ENCODE measurements at regions not wholly inside any gene's neighbourhood (a gene's known extent, or its start where the extent isn't known, plus 50 kb on each side); places are given as distances from the start of the nearest gene placed in this dataset.

DNA sequence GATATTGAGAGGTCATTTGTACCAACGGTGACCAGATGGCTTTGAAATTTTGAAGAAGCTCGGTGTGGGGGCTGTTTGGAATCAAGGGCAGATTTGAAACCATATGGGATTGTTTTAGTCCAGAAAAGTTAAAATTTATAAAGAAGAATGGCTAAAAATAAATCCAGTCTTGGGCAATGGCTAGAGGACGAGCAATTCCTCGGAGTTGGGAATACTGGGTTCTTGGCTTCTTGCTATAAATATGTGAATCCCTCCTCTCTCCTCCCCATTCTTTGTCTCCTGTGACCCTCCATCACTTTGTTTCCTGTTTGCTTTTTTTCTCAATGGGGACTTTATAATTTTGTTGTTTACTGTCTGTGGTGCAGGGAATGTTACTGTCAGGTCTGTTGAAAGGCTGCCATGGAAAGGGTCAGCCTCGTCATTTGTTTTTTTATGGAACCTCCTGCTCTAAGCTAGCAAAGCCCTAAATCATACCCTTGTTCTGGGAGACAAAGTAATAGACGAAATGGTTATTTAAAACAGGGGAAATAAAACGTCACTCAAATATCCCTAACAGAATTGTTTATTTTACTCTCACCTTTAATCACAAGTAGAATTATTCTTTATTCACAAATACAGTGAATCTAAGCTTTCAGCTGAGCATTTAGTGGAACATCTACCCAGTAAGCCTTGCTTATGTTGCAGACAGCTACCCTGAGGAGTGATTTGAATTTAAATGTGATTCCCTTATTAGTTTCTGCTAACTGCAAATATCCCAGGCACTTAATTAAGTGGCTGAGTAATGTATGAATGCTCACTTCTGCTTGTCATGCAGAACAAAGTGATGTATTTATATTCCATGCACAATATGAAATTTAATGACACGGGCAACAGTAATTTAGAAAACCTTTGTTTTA, 273.1 kb upstream of the NOVA1 start:
- no peak overlapping the region for H3K4me3 Mint-ChIP-seq (ENCODE audit: unreplicated experiment)
- Histone ChIP-seq H3K27me3 (ENCODE audit: insufficient read depth, low read length) (peaks cover 26% of the 10 kb centered on the region), H3K4me3 (ENCODE audit: insufficient read depth, low read depth, low read length) (no peak overlapping the region), H3K36me3 (ENCODE audit: insufficient read depth, low read length) (no peaks in the 10 kb centered on the region), H3K27ac (ENCODE audit: low read depth, low read length) (no peak overlapping the region), H3K9ac (ENCODE audit: low read length) (no peak overlapping the region), H2AFZ (ENCODE audit: low read depth, low read length) (no peak overlapping the region), H3K79me2 (ENCODE audit: insufficient read depth, low read length) (no peaks in the 10 kb centered on the region), H4K20me1 (ENCODE audit: insufficient read depth, low read length) (no peaks in the 10 kb centered on the region), H3K4me2 (ENCODE audit: low read length) (no peak overlapping the region), H3K9me3 (ENCODE audit: insufficient read depth, low read depth, low read length) (no peaks in the 10 kb centered on the region), H3K4me1 (ENCODE audit: insufficient read depth, low read length) (no peaks in the 10 kb centered on the region)
- FAIRE-seq (no peak), DNase-seq (ENCODE audit: low read depth) (no peak)
- TF ChIP-seq, protein P1, sequence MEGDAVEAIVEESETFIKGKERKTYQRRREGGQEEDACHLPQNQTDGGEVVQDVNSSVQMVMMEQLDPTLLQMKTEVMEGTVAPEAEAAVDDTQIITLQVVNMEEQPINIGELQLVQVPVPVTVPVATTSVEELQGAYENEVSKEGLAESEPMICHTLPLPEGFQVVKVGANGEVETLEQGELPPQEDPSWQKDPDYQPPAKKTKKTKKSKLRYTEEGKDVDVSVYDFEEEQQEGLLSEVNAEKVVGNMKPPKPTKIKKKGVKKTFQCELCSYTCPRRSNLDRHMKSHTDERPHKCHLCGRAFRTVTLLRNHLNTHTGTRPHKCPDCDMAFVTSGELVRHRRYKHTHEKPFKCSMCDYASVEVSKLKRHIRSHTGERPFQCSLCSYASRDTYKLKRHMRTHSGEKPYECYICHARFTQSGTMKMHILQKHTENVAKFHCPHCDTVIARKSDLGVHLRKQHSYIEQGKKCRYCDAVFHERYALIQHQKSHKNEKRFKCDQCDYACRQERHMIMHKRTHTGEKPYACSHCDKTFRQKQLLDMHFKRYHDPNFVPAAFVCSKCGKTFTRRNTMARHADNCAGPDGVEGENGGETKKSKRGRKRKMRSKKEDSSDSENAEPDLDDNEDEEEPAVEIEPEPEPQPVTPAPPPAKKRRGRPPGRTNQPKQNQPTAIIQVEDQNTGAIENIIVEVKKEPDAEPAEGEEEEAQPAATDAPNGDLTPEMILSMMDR (IDR thresholded peaks at IDR 0.05; ENCODE audit: insufficient read depth, low read depth, low read length), result no peak
- no peak for TF ChIP-seq EZH2 (IDR thresholded peaks at IDR 0.05; ENCODE audit: insufficient read depth, low read length)
- no peak overlapping the region for H3K27ac Mint-ChIP-seq (ENCODE audit: unreplicated experiment)
- H3K27me3 Mint-ChIP-seq (ENCODE audit: low read depth, unreplicated experiment), result peaks cover 71% of the 10 kb centered on the region
- H3K4me1 Mint-ChIP-seq (ENCODE audit: low read depth, unreplicated experiment), result no peaks in the 10 kb centered on the region
- H3K36me3 Mint-ChIP-seq (ENCODE audit: low read depth, unreplicated experiment), result no peaks in the 10 kb centered on the region
- peaks cover 2% of the 10 kb centered on the region for H3K9me3 Mint-ChIP-seq (ENCODE audit: unreplicated experiment)

DNA sequence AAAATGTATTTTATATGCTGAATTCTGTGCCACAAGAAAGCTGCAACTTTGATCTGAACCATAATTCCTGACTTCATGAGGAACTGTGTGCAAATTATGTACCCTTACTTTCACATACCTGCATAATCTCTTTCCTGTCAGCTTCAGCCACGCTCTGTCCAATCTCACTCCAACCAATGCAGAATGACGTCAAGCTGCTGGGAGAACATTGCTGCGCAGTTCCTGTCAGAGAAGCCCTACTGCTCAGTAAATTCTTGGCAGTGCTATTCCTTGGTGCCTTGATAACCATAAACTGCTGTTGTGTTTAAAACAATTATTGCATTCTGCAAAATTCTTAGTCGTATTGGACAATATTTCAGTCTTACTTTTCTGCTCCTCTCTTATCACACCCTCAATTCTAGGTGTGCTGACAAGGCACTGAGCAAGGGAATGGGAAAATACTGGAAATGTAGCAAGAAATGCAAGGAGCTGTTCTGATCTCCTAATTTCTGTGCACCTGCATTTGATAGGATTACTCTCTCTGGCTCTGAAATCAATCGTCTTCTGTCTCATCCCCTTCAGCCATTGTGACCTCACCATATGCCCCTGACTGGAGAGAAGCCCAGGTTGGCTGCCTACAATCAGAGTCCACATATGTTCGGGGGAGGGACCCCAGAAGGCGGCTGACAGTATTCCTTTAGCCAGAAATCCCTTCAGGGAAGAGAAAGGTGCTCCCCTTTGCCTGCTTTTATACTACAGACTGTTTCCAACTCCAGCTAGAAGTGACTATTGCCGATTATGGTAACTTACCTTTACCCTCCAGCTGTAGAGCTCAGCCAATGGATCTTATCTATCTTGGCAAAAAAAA, 274.9 kb upstream of the NOVA1 start:
- peaks cover 26% of the 10 kb centered on the region for H3K27me3 ChIP-seq (ENCODE audit: insufficient read depth, low read length)
- no peak overlapping the region for H3K9ac ChIP-seq (ENCODE audit: low read length)
- H3K4me2 ChIP-seq (ENCODE audit: low read length), result no peak overlapping the region
- no peaks in the 10 kb centered on the region for H3K36me3 Mint-ChIP-seq (ENCODE audit: low read depth, unreplicated experiment)
- H3K79me2 ChIP-seq (ENCODE audit: insufficient read depth, low read length), result no peaks in the 10 kb centered on the region
- no peak overlapping the region for H3K27ac Mint-ChIP-seq (ENCODE audit: unreplicated experiment)
- H3K4me3 Mint-ChIP-seq (ENCODE audit: unreplicated experiment), result no peak overlapping the region
- no peak overlapping the region for H2AFZ ChIP-seq (ENCODE audit: low read depth, low read length)
- no peaks in the 10 kb centered on the region for H3K4me1 Mint-ChIP-seq (ENCODE audit: low read depth, unreplicated experiment)
- DNase-seq (ENCODE audit: low read depth), result peak; percentile 16
- H4K20me1 ChIP-seq (ENCODE audit: insufficient read depth, low read length), result no peaks in the 10 kb centered on the region
- no peak overlapping the region for H3K27ac ChIP-seq (ENCODE audit: low read depth, low read length)
- H3K27me3 Mint-ChIP-seq (ENCODE audit: low read depth, unreplicated experiment), result peaks cover 77% of the 10 kb centered on the region
- no peaks in the 10 kb centered on the region for H3K36me3 ChIP-seq (ENCODE audit: insufficient read depth, low read length)
- no peaks in the 10 kb centered on the region for H3K9me3 ChIP-seq (ENCODE audit: insufficient read depth, low read depth, low read length)
- H3K4me3 ChIP-seq (ENCODE audit: insufficient read depth, low read depth, low read length), result no peak overlapping the region
- TF ChIP-seq, protein P1 (IDR thresholded peaks at IDR 0.05; ENCODE audit: insufficient read depth, low read depth, low read length), result no peak
- FAIRE-seq, result no peak
- peaks cover 2% of the 10 kb centered on the region for H3K9me3 Mint-ChIP-seq (ENCODE audit: unreplicated experiment)
- no peaks in the 10 kb centered on the region for H3K4me1 ChIP-seq (ENCODE audit: insufficient read depth, low read length)
